ENCODE measurements at regions not wholly inside any gene's neighbourhood (a gene's known extent, or its start where the extent isn't known, plus 50 kb on each side); places are given as distances from the start of the nearest gene placed in this dataset.
A peak's percentile ranks its signal among the peaks of the same experiment; 100 is the strongest.

DNA sequence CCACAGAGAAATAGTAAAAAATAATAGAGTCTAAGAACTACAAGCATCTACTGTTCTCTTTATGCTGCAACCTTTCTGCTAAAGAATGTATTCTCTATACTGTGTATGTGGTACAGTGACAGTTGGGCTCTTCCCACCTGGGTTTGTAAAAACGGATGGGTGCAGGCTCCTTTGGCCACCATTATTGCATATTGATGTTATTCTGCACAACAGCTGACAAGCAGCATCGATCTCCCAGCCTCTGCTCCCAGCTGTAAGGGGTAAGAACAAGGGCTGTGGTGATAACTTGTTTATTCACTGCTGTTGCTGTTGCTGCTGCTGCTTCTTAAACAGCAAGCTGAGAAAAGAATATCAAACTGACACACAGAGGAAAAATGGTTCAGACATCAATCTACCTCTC is 56.1 kb downstream of the KCNRG start:
- FAIRE-seq (no peak), DNase-seq (ENCODE audit: low spot score) (no peak)

DNA sequence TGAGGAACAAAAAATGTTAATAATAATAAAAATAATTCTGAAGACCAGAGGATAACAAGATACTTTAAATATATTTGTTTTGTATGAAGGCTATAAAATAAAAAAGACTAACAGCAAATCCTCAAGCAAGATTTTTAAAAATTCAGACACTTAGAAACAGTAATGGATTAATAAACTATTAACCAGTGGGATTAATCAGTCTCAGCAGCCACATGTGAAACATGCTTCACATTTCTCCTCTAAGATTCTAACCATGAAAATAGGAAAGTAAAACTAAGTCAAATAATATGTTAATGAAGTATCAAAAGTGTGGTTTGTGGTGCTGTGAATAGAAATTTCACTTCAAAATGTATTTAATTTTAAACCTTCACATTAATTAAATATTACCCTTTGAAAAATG is 57.4 kb downstream of the KCNRG start:
- no peak for FAIRE-seq
- DNase-seq (ENCODE audit: low spot score) = no peak

DNA sequence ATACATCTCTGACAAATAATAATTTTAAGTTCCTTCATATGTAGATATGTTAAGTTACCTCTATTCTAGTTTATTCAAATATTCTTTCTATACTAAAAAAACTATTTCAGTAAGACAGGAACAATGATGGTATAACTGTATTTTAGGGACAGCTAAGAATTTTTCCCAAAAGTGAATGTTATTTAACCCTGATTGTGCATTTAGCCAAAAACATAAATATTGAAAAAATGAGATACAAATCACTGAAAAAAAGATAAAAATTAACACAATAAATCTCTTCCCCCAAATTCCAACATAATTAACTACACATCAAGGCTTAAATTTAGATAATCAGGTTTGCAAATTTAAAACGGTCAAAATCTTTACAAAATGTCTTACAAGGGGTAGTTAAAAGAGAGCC is 58.1 kb downstream of the KCNRG start:
- DNase-seq (ENCODE audit: low spot score) = no peak
- FAIRE-seq = no peak

DNA sequence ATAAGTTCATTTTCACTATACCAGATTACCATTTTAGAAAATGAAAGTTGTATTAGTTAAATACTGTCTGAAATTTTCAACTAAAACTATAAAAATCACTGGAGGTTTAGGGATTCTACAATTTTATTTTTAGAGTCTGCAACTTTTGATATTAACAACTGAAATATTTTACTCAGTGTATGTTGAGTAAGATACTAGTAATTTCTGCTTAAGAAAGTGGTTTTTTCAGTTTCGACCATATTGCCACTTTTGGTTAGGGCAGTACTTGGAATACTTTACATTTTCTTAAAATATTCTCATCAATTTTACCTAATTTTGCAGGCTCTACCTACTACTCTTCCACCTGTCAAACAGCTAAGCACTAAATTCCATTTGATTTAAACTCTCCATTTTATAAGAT is 59.6 kb downstream of the KCNRG start:
- FAIRE-seq (no peak), DNase-seq (ENCODE audit: low spot score) (no peak)

DNA sequence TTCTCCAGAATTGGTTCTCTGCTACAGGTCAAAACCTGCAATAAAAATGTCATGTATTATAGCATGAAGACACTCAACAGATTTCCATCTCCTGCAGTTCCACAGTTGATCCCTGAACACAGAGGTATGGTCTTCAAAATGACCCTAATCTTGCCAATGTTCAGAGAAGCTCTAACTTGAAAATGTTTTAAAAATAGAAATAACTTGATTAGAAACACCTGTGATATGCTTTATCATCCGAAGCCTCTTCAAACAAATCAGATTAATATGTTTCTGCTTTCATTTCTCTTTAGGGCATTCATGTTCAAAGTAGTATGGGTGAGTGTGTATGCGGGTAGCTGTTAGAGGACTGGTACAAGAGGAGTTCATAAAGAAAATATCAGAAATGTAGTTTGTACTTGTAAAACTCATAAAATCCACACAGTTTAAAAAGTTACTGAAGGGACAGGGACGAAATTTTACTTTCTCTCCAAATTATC is 60.4 kb downstream of the KCNRG start:
- FAIRE-seq = no peak
- no peak for DNase-seq (ENCODE audit: low spot score)

DNA sequence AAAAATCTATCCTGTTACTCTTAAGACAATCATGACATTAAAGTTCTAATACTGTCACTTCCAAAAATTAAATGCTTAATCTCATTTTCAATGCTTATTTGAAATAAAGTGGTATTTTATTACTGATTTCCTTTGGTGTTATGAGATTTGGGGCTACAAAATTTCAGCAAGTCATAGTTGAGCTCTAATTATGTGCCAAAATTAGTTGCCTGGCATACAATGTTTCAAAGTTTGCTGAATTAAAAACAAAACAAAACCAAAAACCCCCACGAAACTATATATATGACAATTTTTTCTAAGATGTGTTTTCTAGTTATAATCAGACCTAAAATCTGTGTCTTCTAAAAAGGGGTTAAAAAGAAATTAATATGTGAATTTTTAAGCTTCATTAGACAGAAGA is 62.2 kb downstream of the KCNRG start:
- FAIRE-seq = no peak
- no peak for DNase-seq (ENCODE audit: low spot score)

DNA sequence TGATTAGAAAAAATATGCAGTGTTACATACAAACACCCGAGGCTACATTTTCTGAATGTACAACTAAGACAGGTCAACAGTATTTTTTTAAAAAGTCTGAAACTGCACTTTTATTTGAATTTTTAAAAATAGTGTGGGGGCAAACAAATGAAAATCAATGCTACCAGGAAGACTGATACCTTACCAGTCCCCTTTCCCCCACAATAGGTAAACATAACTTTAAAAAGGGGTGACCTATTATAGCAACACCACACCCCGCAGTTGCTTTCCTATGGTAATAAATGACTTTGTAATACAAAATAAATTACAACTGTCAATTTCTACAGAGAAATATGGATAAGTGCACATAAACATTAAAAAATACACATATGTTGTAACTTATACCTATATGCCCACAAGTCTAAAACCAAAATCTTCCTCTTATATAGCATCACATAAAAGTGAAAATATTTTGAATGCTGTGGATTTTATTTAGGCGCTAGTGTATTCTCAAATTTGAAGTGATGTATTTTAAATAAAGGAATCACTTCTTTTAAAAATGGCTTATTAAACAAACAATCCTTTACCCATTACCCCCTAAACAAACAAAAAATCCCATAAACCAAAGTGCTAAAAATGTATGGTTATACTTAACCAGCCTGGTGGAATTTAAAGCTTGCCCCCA is 63.1 kb downstream of the KCNRG start:
- no peak for DNase-seq (ENCODE audit: low spot score)
- no peak for FAIRE-seq

DNA sequence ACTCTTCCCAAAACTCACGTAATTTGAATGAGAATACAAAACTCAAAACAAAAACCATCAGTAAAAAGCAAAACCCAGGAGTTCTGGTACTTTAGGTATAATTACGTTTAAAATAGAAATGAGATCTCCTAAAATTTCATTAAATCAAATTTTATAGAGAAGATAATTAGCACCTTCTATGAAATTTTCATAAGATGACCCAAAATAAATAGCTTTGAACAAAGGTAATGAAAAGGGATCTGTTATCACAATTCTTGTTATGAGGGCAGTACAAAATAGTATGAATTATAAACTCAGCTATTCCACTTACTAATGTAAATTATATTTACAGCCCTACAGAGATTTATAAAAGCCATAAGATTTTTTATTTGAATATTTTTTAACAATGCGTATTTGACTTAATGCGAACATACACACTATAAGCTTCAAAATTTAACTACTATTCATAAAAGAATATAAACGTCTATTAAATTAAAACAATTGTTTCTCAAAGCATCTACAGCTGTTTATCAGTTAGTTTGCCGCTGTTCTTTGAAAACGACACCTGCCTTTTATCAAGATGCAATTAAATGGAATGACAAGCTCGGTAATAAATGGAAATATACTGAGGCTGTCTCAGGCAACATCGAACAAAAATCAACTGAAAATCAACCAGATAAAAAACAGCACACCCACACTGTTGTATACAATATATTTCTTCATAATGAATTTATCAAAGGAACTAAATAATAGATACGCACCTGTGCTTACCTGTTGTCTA is 63.8 kb downstream of the KCNRG start:
- FAIRE-seq (no peak), DNase-seq (ENCODE audit: low spot score) (no peak)

DNA sequence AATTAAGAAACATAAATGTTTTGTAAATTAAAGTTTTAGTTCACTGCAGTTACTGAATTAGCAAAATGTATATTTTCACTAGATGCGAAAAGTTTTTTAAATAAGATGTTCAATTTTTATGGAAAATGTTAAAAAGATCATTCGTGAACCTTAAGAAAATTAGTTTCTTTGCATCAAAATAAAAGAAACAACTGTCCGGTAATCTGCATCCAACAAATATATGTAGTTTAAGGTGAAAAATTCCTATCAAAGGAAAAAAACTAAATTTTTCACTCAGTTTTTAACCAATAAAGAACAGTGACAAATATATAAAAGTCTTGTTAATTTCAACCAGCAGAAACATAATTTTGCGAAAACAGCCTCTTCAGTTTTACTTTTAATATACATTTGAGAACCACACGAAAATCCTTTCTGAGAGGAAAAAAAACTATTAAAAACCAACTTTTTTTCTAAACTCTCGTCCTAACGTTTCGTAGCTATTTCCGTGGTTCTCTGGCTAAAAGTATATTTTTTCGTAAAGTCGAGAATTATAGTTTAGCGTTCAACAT is 64.5 kb downstream of the KCNRG start:
- FAIRE-seq (no peak), DNase-seq (ENCODE audit: low spot score) (no peak)

DNA sequence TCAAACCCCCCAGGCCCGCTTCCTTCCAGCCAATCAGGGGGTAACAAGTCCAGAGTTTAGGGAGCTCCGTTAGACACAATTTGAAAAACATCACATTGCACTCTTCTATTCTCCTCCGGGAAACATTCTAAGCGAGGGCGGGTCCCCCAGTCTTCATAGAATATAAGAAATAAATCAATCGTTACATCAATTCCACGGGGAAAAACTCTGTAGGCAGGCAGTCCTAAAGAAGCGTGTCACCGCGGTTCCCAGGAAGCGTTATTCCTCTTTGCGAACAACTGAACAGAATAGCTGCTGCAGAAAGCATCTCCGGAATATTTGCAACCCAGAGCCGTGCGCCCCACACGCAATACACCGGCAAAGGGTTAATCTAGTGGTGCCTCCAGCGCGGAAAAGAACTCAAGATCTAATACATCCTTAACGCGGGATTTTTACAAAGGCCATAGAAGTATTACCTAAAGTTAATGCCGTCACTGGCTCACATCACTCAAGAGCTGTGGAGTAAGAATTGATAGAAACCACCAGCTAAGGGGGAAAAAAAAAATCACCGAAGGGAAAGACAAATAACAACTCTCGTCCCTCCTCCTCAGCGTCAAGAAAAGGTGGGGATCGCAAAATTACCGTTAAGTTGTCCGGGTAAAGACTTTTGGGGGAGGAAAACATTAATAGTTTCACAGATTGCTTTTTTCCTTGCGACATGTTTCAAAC is 65.1 kb downstream of the KCNRG start:
- peak; percentile 2 for DNase-seq (ENCODE audit: low spot score)
- no peak for FAIRE-seq

DNA sequence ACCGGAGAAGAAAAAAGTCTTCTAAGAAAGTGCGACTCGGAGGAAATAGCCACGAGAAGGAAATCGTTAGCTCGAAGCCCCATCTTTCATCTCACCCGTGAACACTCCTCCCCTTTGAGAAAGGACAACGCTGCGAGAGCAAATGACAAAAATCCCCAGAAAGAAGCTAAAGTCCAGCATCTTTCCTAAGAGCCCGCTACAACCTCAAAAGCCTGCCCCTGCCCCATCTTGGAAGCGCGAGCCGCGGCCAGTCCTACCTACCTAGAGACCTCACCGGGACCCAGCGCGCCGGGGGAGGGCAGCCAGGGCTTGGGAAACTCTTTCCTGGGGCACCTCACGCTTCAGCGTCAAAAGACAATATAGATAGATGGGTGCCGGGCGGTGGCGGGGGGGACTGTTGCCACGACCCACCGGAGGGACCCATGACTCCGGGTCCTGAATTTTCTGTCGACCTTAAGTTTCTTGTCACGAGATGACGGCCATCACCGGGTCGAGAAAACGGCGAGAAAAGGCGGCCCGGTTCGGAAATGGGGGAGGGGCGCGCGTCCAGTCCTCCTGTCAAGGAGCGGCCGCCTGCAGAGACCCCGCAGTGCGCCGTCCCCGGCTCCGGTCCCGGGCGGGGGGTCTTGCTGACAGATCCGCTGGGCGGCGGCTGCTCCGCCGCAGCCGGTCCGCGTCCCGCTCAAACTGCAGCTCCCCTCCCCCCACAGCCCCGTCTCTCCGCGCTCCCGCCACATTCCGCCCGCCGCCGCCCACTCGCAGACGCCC is 65.9 kb downstream of the KCNRG start:
- peak; percentile 23 for DNase-seq (ENCODE audit: low spot score)

DNA sequence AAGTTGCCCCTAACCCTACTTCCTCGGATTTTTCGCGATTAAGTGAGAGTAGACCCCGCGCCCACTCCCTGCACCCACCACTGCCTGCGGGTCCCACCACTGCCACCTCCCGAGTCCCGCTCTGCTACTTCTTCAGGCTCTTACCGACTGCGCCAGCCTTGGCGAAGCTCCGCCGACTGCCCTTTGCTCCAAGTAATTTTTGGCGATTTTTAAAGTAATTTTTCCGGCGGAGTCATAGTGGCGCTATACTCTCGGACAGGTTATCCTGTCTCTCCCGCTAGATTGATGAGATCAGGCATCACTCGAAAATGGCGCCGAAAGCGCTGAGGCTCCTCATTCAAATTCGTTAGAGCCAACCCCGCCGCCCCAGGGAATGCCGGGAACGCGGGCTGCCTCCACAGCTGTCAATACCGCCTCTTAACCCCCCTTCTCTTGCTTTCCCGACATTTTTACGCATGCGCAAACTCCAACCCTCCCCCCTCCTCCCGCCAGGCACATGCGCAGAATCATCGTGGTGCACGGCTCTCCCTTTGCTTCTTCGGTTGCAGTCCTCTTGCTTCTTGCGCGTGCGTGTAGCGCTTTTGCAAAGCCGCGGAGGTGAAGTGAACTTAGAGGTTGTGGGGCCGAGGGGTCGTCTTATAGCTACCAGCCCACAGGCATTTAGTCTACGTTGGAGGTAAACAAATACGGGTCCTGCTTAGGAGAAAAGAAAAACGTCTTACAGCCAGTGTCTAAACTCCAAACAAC is 66.6 kb downstream of the KCNRG start:
- FAIRE-seq (peak; percentile 70), DNase-seq (ENCODE audit: low spot score) (peak; percentile 91)

More for the DNA sequence above, 65.9 kb downstream of the KCNRG start:
- FAIRE-seq = no peak

DNA sequence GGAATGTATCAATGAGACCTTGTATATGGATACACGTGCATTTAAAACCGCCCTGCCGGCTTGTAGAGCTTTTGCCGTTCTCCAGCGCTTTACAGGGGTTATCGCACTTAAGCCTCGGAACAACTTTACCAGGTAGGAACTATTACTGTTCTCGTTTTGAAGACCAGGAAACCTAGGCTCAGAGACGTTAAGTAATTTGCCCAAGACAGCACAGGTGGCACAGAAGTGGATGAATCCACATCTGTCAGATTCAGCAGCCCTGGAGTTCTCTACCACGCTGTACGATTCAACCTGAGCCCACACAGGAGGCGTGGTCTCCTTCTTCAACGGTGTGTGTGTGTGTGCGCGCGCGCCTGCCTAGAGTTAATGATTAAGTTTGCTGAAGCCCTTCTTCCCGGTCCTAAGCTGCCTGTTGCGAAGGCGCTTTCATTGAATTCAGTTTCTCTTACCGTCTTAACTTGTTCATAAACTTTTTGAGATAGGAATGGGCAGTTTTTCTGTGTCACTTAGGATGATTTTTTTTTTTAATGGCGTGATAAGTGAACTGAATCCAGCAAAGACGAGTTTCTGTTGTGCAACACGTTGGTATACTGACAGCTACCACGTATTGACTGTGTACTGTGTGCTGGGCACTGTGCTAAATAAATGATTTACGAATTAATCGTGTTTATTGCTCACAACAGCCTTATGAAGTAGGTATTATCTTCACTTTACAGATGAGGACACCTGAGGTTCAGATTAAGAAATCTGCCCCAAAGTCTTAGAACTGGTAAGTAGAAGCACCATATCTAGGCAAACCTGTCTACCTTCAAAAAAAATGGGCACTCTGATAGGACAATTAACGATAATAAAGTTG is 67.4 kb downstream of the KCNRG start:
- DNase-seq (ENCODE audit: low spot score) = peak; percentile 48
- no peak for FAIRE-seq

DNA sequence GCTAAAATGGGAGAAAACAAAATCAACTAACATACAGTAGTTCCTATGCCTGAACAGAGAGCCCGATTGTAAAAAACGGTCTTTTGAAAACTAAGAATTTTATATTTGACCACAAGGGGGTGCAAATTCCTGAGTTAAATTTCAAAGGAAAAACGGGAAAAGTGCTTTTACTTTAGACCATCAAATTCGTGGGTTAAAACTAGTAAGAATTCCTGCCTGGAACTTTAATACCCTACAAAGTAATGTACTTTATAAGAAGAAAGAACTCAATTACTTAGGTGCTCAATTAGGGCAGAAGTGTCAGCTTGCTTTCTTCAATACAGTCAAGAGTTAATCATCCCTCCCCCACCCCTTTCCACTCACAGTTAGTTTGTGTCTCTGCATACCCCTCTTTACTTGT is 69.8 kb downstream of the KCNRG start:
- FAIRE-seq (no peak), DNase-seq (ENCODE audit: low spot score) (peak; percentile 4)

DNA sequence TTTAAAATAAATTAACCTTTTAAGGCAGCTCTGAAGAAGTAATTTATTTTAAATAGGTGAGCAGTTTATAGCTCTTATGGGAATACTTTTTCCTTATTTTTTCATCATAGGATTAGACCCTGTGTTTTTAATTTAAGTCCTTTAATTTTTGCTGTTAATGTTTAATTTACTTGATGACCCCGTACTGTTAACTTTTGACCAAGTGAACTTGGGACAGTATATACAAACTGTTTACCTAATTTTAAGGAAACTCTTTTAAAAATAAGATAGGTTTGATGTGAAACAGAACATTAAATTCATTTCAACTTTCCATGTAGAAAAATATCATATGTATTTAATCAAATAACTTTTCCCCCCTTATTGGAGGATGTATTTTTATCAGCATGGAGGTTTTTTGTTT is 74.4 kb downstream of the KCNRG start:
- no peak for DNase-seq (ENCODE audit: low spot score)
- FAIRE-seq = no peak

DNA sequence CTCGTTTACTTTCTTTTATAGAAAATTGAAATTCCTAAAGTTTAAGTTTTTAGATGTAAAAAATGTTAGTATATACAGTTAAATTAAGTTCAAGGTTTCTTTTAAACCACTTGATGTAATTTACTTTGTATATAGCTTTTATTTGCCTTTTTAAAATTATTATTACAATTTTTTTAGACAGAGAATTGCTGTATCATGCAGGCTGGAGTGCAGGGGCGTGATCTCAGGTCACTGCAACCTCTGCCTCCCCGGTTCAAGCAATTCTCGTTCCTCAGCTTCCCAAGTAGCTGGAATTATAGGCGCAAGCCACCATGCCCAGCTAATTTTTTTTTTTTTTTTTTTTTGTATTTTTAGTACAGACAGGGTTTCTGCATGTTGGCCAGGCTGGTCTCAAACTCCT is 75.0 kb downstream of the KCNRG start:
- FAIRE-seq (no peak), DNase-seq (ENCODE audit: low spot score) (no peak)

DNA sequence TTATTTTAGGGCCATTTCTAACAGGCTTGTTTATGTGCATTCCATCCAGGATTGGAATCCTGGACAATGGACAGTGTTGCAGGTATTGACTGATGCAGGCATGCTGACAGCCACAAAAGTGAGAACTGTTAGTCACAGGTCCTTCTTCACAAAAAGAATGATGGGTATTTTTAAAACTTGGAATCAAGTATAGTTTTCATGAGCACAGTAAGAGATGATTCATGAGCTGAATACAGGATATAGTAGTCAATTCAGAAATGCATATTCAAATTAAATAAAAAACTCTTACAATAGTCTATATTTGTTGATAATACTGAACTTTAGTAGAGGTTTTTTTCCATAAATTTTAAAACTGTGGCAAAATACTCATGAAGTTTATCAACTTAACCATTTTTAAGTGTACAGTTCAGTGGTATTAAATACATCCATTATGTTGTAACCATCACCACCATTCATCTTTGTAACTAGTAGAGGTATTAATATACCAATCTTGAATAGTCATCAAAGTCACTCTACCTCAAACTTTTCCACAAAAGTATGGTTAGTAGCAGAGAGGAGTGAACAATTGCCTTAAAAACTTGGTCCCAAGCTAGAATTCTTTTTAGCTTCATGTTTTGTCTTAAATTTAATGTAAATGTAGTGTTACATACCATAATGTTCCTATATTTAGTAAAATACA is 79.5 kb downstream of the KCNRG start:
- FAIRE-seq = no peak
- no peak for DNase-seq (ENCODE audit: low spot score)

DNA sequence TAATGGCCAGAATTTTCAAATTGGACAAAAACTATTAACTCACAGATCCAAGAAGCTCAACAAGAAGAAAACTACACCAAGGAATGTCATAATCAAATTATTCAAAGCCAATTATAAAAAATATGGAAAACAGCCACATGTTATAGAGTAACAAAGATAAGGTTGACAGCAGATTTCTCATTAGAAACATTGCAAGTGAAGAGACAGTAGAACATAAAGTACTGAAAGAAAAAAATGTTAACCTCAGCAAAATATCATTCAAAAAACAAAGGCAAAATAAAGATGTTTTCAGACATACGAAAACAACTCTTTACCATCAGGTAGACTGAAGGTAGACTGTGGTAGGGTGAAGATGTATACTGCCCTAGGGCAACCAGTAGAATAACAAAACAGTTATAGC is 83.4 kb downstream of the KCNRG start:
- FAIRE-seq (no peak), DNase-seq (ENCODE audit: low spot score) (no peak)

DNA sequence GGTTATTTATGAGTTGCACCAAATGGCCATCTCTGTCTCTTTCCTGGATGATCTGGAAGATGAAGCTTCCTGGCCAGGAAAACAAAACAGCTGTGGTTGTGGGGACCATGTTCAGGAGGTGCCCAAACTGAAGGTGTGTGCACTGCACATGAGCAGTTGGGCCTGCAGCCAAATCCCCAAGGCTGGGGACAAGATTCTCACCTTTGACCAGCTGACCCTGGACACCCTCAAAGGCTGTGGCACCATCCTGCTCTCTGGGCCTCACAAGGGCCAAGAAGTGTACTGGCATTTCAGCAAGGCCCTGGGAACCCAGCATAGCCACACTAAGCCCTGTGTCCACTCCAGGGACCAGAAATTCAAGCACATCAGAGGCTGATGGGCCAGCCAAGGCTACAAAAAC is 84.2 kb downstream of the KCNRG start:
- FAIRE-seq (no peak), DNase-seq (ENCODE audit: low spot score) (no peak)
